SK-N-SH treated with all-trans-retinoic acid at 6 μM for 48 hours (cell line): ENCODE measurements at regions not wholly inside any gene's neighbourhood (a gene's known extent, or its start where the extent isn't known, plus 50 kb on each side); places are given as distances from the start of the nearest gene placed in this dataset.

ENCODE experiments used
- ATAC-seq: fragments of 200-7000 bp; cut with Tn5 transposase; 3 replicates; pipeline ENCODE4 v1.9.1; 2020; ENCODE audit warnings: mild to moderate bottlenecking, moderate library complexity
- ARNTL ChIP-seq: fragments of 450-650 bp; formaldehyde crosslinking; IDR thresholded peaks from 2 replicates; pipeline ENCODE4 v1.5.0; 2020; ENCODE audit warnings: low read depth, mild to moderate bottlenecking, moderate library complexity, borderline replicate concordance
- BACH2 ChIP-seq: fragments of 250-450 bp; sonication (Bioruptor Pico); IDR thresholded peaks from 2 replicates; pipeline ENCODE4 v1.9.0; 2021; ENCODE audit warnings: mild to moderate bottlenecking, borderline replicate concordance
- CSDC2 ChIP-seq: fragments of 250-450 bp; sonication (Bioruptor Pico); IDR thresholded peaks from 2 replicates; pipeline ENCODE4 v1.5.0; 2020; ENCODE audit warnings: mild to moderate bottlenecking, moderate library complexity
- CSRNP3 ChIP-seq: fragments of 250-450 bp; sonication (Bioruptor Pico); IDR thresholded peaks from 2 replicates; pipeline ENCODE4 v1.5.1; 2021; ENCODE audit warnings: mild to moderate bottlenecking, moderate library complexity
- ESRRG ChIP-seq: fragments of 250-450 bp; sonication (Bioruptor Pico); IDR thresholded peaks from 2 replicates; pipeline ENCODE4 v1.6.1; 2021; ENCODE audit warnings: mild to moderate bottlenecking
- GLIS3 ChIP-seq: fragments of 250-450 bp; sonication (Bioruptor Pico); IDR thresholded peaks from 2 replicates; pipeline ENCODE4 v1.5.0; 2020; ENCODE audit warnings: mild to moderate bottlenecking, moderate library complexity
- ISL1 ChIP-seq: fragments of 250-450 bp; sonication (Bioruptor Pico); IDR thresholded peaks from 2 replicates; pipeline ENCODE4 v2.1.2; 2022; ENCODE audit warnings: mild to moderate bottlenecking, moderate library complexity
- OSR1 ChIP-seq: fragments of 250-450 bp; sonication (Bioruptor Pico); IDR thresholded peaks from 2 replicates; pipeline ENCODE4 v1.8.0; 2022; ENCODE audit warnings: moderate library complexity, mild to moderate bottlenecking, inconsistent platforms
- PPARA ChIP-seq: fragments of 250-450 bp; sonication (Bioruptor Pico); IDR thresholded peaks from 2 replicates; pipeline ENCODE4 v1.5.0; 2020; ENCODE audit warnings: mild to moderate bottlenecking, borderline replicate concordance
- RARB ChIP-seq: fragments of 250-450 bp; sonication (Bioruptor Pico); IDR thresholded peaks from 2 replicates; pipeline ENCODE4 v1.8.0; 2021; ENCODE audit warnings: mild to moderate bottlenecking, moderate library complexity
- SNAI2 ChIP-seq: fragments of 250-450 bp; sonication (Bioruptor Pico); IDR thresholded peaks from 2 replicates; pipeline ENCODE4 v1.5.0; 2020; ENCODE audit warnings: mild to moderate bottlenecking, moderate library complexity
- TCF4 ChIP-seq: fragments of 250-450 bp; sonication (Bioruptor Pico); IDR thresholded peaks from 2 replicates; pipeline ENCODE4 v1.8.0; 2021; ENCODE audit warnings: mild to moderate bottlenecking, moderate library complexity, borderline replicate concordance
- TOX ChIP-seq: fragments of 250-450 bp; sonication (Bioruptor Pico); IDR thresholded peaks from 2 replicates; pipeline ENCODE4 v1.8.0; 2021; ENCODE audit warnings: mild to moderate bottlenecking, moderate library complexity, borderline replicate concordance
- ZC3H10 ChIP-seq: fragments of 250-450 bp; sonication (Bioruptor Pico); IDR thresholded peaks from 2 replicates; pipeline ENCODE4 v1.5.1; 2021; ENCODE audit warnings: mild to moderate bottlenecking, moderate library complexity
- ZFP3 ChIP-seq: fragments of 250-450 bp; sonication (Bioruptor Pico); IDR thresholded peaks from 2 replicates; pipeline ENCODE4 v1.5.0; 2020; ENCODE audit warnings: mild to moderate bottlenecking, moderate library complexity
- ZFP30 ChIP-seq: fragments of 450-650 bp; formaldehyde crosslinking; IDR thresholded peaks from 2 replicates; pipeline ENCODE4 v1.5.0; 2022; ENCODE audit warnings: mild to moderate bottlenecking, moderate library complexity
- ZNF565 ChIP-seq: fragments of 450-650 bp; formaldehyde crosslinking; conservative IDR thresholded peaks from 2 replicates; pipeline ENCODE4 v1.5.0; 2020; ENCODE audit warnings: low read depth, mild to moderate bottlenecking, moderate library complexity
- ZNF70 ChIP-seq: fragments of 450-650 bp; formaldehyde crosslinking; IDR thresholded peaks from 2 replicates; pipeline ENCODE4 v1.5.0; 2020; ENCODE audit warnings: mild to moderate bottlenecking, moderate library complexity
- ZNF8 ChIP-seq: fragments of 450-650 bp; formaldehyde crosslinking; IDR thresholded peaks from 2 replicates; pipeline ENCODE4 v1.5.0; 2020; ENCODE audit warnings: mild to moderate bottlenecking, moderate library complexity
- TF ChIP-seq, protein P1 (sequence below): fragments of 250-450 bp; sonication (Bioruptor Pico); IDR thresholded peaks from 2 replicates; pipeline ENCODE4 v1.8.0; 2021; ENCODE audit warnings: low read depth, mild to moderate bottlenecking, moderate library complexity, borderline replicate concordance
- TF ChIP-seq, protein P2 (sequence below): fragments of 250-450 bp; sonication (Bioruptor Pico); IDR thresholded peaks from 2 replicates; pipeline ENCODE4 v1.5.1; 2020; ENCODE audit warnings: low read depth, mild to moderate bottlenecking, moderate library complexity

DNA sequence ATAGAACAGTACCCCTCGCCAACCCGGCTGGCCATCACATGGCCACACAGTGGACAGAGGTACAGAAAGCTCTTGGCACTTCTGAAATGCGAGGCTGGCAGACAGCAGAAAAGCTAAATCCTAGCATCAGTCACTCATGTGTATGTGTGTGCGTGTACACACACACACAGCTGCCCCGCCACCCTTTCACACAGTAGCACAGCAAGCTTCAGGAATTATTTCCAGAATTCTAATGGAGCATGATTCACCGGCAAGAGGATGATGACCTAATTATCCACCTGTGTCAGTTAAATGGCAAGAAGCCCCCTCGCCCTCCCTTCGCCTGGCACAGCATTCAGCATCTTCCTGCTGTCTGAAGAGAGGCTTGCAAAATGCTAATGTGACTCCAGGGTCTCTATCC, 336.0 kb downstream of the SHANK2 start:
- TF ChIP-seq PPARA (CRISPR knock-in tag) = no peak
- TF ChIP-seq, all 23 proteins: peak for 0
- no peak for ATAC-seq

- ATAC-seq = no peak
- TF ChIP-seq TCF4 (no peak), OSR1 (CRISPR knock-in tag) (no peak), ZNF70 (CRISPR knock-in tag) (no peak), SNAI2 (CRISPR knock-in tag) (no peak)
- TF ChIP-seq, protein P1, sequence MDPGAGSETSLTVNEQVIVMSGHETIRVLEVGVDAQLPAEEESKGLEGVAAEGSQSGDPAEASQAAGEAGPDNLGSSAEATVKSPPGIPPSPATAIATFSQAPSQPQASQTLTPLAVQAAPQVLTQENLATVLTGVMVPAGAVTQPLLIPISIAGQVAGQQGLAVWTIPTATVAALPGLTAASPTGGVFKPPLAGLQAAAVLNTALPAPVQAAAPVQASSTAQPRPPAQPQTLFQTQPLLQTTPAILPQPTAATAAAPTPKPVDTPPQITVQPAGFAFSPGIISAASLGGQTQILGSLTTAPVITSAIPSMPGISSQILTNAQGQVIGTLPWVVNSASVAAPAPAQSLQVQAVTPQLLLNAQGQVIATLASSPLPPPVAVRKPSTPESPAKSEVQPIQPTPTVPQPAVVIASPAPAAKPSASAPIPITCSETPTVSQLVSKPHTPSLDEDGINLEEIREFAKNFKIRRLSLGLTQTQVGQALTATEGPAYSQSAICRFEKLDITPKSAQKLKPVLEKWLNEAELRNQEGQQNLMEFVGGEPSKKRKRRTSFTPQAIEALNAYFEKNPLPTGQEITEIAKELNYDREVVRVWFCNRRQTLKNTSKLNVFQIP (CRISPR knock-in tag) = no peak
These were observed 334.1 kb downstream of the SHANK2 start for GRCh38 chr11:70918242-70918641.

DNA sequence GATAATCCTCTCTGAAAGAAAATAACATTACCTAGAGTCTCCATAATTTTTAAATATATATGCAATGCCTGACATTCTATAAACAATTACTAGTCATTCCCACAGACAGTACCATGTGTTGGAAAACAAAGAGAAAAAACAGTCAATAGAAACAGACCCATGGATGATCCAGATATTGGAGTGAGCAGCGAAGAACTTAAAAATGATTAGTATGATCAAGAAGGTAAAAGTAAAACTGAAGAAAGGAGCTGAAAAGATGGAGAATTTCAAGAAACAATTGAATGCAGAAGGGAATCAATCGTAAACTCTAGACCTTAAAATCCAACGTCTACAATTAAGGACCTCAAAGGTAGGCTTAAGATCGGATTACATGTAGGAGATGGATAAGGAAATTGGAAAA, 330.6 kb downstream of the SHANK2 start:
- TF ChIP-seq, protein P1 (CRISPR knock-in tag) = no peak
- TF ChIP-seq GLIS3 (CRISPR knock-in tag) = no peak
- no peak for TF ChIP-seq ZNF8 (CRISPR knock-in tag)
- TF ChIP-seq ZFP3 (CRISPR knock-in tag) = no peak
- no peak for TF ChIP-seq SNAI2 (CRISPR knock-in tag)
- ATAC-seq = no peak

GRCh38 chr11:70924108-70924507, 328.3 kb downstream of the SHANK2 start:
- TF ChIP-seq TOX (CRISPR knock-in tag) (no peak), ZNF565 (CRISPR knock-in tag) (no peak), ESRRG (CRISPR knock-in tag) (no peak), CSDC2 (CRISPR knock-in tag) (no peak), TCF4 (no peak), ZFP30 (no peak), ISL1 (no peak), ZNF8 (CRISPR knock-in tag) (no peak)
- TF ChIP-seq, all 23 proteins: peak for 0
- no peak for ATAC-seq

DNA sequence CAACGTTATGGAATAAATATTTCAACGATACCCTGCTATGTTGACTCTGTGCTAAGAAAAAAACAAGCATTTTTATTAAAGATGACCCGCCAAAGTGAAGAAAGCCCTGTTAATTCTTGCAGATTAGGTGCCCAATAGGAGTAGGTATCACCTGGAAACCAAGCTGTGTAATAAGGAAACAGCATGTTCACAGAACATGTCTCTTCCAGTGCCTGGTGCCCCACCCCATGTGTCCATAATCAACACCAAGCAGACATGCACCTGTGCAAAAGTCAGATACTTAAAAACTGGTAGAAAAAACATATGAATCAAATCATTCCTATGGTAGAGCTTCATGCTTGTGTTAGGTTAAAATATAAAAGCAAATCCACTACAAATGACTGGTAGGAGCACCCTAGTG, 327.1 kb downstream of the SHANK2 start:
- no peak for ATAC-seq

GRCh38 chr11:70926543-70927201, 325.7 kb downstream of the SHANK2 start:
- ATAC-seq = no peak
- no peak for TF ChIP-seq CSDC2 (CRISPR knock-in tag)

More for the DNA sequence above, 327.1 kb downstream of the SHANK2 start:
- TF ChIP-seq ZNF565 (CRISPR knock-in tag) (no peak), SNAI2 (CRISPR knock-in tag) (no peak), ZNF70 (CRISPR knock-in tag) (no peak), ZFP3 (CRISPR knock-in tag) (no peak), ZFP30 (no peak), TCF4 (no peak), ZC3H10 (CRISPR knock-in tag) (no peak), ARNTL (CRISPR knock-in tag) (no peak)

GRCh38 chr11:70928854-70929598, 323.4 kb downstream of the SHANK2 start:
- no peak for ATAC-seq
- TF ChIP-seq ZNF8 (CRISPR knock-in tag) (no peak), SNAI2 (CRISPR knock-in tag) (no peak), ESRRG (CRISPR knock-in tag) (no peak), BACH2 (CRISPR knock-in tag) (no peak), PPARA (CRISPR knock-in tag) (no peak), ZFP3 (CRISPR knock-in tag) (no peak), OSR1 (CRISPR knock-in tag) (no peak), ZNF70 (CRISPR knock-in tag) (no peak), ZFP30 (no peak), CSDC2 (CRISPR knock-in tag) (no peak), ZC3H10 (CRISPR knock-in tag) (no peak), RARB (no peak), ZNF565 (CRISPR knock-in tag) (no peak), CSRNP3 (CRISPR knock-in tag) (no peak), TCF4 (no peak)
- TF ChIP-seq, protein P1 (CRISPR knock-in tag) = no peak
- TF ChIP-seq, protein P2, sequence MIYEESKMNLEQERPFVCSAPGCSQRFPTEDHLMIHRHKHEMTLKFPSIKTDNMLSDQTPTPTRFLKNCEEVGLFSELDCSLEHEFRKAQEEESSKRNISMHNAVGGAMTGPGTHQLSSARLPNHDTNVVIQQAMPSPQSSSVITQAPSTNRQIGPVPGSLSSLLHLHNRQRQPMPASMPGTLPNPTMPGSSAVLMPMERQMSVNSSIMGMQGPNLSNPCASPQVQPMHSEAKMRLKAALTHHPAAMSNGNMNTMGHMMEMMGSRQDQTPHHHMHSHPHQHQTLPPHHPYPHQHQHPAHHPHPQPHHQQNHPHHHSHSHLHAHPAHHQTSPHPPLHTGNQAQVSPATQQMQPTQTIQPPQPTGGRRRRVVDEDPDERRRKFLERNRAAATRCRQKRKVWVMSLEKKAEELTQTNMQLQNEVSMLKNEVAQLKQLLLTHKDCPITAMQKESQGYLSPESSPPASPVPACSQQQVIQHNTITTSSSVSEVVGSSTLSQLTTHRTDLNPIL (CRISPR knock-in tag) = no peak
- TF ChIP-seq, all 23 proteins: peak for 0
